DMS114 treated with DMSO at 0.1 percent for 48 hours (cell line): ENCODE measurements at regions not wholly inside any gene's neighbourhood (a gene's known extent, or its start where the extent isn't known, plus 50 kb on each side); places are given as distances from the start of the nearest gene placed in this dataset.
"Not testable (repeated sequence)": the region's sequence is repeated elsewhere in the genome, so short reads cannot be mapped to it uniquely, and the experiment has no call there.

Source experiments
- DNase-seq: peaks from one replicate; lab custom pipeline; 2025; ENCODE audit not compliant: unreplicated experiment; lab: John Stamatoyannopoulos, UW

GRCh38 chr10:27347827-27348207 is 107.2 kb upstream of the ACBD5 start:
- not testable (repeated sequence) for DNase-seq

- no peak for DNase-seq
These were observed 104.9 kb upstream of the ACBD5 start for GRCh38 chr10:27345455-27345920.

- no peak for DNase-seq
These were observed 104.2 kb upstream of the ACBD5 start for GRCh38 chr10:27344568-27345454.

- no peak for DNase-seq
These were observed 100.4 kb upstream of the ACBD5 start for GRCh38 chr10:27341001-27341400.

GRCh38 chr10:27335246-27335645 is 94.6 kb upstream of the ACBD5 start:
- not testable (repeated sequence) for DNase-seq

GRCh38 chr10:27330074-27330473 is 89.5 kb upstream of the ACBD5 start:
- no peak for DNase-seq

- no peak for DNase-seq
These were observed 88.3 kb upstream of the ACBD5 start for GRCh38 chr10:27328946-27329345.

- not testable (repeated sequence) for DNase-seq
These were observed 86.2 kb upstream of the ACBD5 start for GRCh38 chr10:27326748-27327147.

GRCh38 chr10:27319752-27320431 is 79.3 kb upstream of the ACBD5 start:
- DNase-seq, result no peak

- DNase-seq, result not testable (repeated sequence)
These were observed 78.5 kb upstream of the ACBD5 start for GRCh38 chr10:27319139-27319538.

GRCh38 chr10:27315082-27315481 is 74.5 kb upstream of the ACBD5 start:
- DNase-seq, result not testable (repeated sequence)

- DNase-seq, result not testable (repeated sequence)
These were observed 73.0 kb upstream of the ACBD5 start for GRCh38 chr10:27313586-27313985.

GRCh38 chr10:27312854-27313253 is 72.3 kb upstream of the ACBD5 start:
- no peak for DNase-seq

GRCh38 chr10:27311809-27312208 is 71.2 kb upstream of the ACBD5 start:
- not testable (repeated sequence) for DNase-seq

- not testable (repeated sequence) for DNase-seq
These were observed 57.9 kb upstream of the ACBD5 start for GRCh38 chr10:27298522-27298850.

- no peak for DNase-seq
These were observed 57.4 kb upstream of the ACBD5 start for GRCh38 chr10:27297844-27298521.

- not testable (repeated sequence) for DNase-seq
These were observed 55.7 kb upstream of the ACBD5 start for GRCh38 chr10:27296285-27296684.

- DNase-seq, result not testable (repeated sequence)
These were observed 50.8 kb upstream of the ACBD5 start for GRCh38 chr10:27291253-27291895.
